ENCODE measurements at regions not wholly inside any gene's neighbourhood (a gene's known extent, or its start where the extent isn't known, plus 50 kb on each side); places are given as distances from the start of the nearest gene placed in this dataset.

DNA sequence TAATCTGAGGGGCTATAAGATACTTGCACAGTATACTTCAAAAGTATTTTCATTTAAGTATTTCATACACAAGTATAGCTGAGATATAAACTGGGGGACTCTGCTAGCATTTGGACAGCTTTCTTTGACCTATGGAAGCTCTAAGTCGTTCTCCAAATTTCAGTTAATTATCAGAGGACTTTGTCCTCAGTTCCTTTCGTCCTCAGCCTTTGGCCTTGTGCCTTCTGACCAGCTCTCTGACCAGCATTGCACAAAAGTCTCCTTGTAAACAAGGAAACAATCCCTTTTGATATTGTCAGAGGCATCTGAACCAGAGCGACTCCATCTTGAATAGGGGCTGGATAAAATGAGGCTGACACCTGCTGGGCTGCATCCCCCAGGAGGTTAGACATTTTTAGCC, 464.0 kb upstream of the FAM241A start:
- no peak for DNase-seq

DNA sequence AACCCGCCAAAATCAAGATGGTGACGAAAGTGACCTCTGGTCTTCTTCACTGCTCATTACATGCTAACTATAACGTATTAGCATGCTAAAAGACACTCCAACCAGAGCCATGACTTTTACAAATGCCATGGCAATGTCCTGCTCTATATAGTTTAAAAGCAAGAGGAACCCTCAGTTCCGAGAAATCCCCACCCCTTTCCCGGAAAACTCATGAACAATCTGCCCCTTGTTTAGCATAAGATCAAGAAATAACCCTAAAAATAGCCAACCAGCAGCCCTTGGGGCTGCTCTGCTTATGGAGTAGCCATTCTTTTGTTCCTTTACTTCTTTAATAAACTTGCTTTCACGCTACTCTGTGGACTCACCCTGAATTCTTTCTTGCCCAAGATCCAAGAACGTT, 463.5 kb upstream of the FAM241A start:
- DNase-seq = no peak

DNA sequence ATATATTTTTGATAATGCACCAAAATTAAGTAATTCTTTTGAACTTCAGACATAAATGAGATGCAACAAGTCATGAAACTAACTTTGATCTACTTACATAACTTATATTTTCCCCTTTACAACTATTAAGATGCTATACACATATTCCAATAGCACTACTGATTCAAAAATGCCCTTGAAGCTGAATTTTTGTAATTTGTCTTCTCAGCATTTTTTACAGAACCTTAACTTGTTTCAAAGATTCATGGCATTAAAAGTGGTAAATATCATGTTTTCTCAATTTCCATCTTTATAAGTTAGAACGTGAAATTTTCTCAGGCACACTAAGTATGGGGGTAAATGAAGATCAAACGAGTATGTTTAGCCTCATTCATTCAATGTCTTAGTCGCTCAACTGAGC, 460.0 kb upstream of the FAM241A start:
- no peak for DNase-seq

DNA sequence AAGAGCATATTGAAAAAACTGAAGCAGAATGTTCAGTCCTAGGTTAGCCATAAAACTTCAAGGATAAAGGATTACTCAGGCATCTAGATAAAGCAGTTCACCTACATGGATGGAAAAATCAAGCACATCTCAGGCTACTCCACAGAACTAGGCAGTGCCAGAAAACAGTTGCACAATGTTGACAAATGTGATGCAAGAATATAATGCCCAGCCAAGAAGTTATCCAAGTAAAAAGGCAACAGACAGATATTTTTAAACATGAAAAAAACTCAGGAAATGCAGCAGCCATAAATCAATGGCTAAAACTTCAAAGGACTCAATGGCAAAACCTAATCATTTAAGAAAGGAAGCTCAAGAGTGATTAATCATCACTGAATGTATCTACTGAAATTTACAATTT, 456.0 kb upstream of the FAM241A start:
- no peak for DNase-seq

DNA sequence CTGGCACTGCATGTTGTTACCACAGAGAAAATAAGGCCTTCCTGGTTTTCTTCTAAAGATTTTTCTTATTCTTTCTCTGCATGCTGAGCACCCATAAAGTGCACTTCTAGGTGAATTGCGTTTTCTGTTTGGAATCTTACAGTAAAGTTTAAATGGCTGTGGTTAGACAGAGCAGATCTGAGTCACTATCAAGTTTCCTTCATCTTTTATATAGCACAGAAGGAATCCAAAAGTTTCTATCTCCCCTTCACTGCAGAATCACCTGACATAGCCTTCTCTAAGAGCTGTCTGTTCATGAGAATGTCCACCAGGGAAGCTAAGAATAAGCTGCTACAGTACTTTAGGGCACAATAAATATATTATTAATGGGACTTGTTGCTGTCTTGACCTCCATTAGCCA, 455.5 kb upstream of the FAM241A start:
- no peak for DNase-seq

DNA sequence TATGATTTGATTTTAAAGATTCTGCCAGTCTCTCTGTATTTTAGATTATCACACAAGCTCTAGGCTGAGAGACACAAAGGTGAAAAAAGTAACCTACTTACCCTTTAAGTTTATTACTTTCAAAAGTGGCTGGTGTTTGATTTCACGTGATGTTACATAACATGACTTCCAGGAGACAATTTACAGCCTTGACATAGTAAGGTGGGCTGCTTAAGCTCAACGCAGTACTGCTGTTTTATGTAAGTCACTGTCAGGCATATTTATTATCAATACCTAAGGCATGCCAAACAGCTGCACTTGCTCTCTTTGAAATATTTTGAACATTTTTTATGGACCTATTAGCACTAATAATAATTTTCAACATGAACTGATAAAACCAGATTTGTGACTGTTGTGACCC, 451.5 kb upstream of the FAM241A start:
- DNase-seq = no peak

DNA sequence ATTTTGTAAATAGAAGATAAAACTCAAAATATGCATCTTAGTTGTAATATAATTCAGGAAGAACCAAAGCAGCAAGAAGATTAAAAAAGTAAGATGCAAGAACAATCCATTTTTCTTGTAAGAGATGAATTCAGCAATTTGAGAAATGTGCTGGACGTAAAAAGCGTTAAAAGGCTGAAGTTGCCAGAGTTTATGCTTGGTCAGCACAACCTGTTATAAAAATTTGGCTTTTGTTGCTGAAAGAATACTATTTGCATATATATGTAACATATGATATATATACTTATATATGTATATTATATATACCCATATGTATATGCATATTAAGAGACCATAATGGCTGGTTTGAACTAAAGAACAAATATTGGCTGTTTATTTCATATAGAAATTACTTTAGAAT, 449.6 kb upstream of the FAM241A start:
- no peak for DNase-seq

DNA sequence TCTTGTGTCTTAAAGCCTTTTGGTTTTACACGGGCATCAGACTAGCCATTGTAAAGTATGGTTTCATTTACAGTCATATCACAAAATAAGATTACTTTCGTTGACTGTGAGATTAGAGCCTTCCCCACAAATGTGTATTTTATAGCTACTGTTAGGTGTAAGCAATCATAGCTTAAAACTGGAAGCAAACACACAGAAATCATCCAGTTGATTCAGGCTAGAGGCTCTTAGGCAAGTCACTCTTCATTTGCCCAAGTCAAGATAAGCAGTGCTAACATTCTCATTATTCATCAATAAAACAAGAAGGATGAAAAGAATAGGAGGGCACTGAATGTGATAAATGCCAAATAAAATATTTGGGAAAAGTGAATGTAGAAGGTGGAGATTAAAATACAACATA, 448.7 kb upstream of the FAM241A start:
- no peak for DNase-seq

DNA sequence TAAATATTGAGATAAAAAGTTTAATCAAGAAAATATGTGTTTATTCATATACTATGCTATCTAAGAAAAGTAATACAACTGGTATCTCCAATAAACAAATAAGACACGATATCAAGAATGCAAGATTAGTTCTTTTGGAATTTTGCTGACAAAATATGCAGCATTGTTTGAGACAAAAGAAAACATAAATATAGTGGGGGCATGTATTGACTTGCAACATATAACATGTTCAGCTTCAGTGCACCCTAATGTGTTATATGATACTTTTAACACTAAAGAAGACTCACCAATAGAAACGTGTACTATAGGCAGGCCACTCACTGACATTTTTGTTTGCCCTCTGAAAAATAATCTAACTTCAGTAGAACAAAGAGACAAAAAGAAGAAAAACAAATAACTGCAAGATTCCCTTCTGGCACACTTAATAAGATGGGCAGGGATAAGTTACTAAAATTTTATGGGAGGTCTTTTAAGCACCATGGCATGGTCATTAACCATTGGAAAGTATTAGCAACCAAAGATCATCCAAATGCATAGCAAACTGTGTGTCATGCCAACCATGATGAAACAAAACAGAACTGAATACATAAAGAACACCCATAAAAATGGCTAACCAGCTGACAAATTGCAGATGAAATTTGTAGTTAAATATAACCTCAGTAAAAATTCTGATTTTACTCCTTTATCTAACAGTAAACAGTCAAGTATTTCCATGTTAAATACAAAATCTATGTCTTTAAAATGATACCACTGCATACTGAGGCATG, 447.9 kb upstream of the FAM241A start:
- no peak for DNase-seq

DNA sequence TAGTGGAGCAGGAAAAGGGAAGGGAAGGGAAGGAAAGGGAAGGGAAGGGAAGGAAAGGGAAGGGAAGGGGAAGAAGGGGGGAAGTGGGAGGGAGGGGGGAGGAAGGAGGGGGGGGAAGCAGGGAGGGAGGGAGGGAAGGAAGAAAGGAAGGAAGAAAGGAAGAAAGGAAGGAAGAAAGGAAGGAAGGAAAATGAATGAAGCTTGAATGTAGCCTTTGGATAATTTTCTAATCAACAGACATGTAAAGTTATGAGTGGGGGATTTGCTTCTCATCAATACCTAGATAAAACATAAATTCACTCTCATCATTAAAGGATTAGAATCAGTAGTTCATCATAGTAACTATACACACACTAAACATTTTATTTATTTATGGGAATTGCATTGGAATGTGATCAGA, 446.9 kb upstream of the FAM241A start:
- DNase-seq = no peak

DNA sequence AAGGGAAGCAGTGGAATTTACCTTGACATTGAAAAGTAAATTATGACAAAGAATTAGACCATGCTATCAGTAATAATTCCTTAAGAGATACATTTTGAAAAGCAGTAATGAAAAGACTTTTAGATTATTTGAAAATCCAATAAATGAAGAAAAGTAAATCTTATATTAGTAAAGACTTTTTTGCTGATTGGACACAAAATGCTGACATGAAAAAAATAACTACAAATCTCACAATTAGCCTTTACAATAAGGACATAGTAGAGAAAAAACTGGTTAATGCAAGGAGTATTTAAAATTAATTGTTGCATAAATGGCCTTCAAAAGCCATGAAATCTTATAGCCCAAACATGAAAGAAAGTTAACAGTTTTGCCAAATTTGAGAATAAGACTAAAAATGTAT, 446.1 kb upstream of the FAM241A start:
- no peak for DNase-seq

DNA sequence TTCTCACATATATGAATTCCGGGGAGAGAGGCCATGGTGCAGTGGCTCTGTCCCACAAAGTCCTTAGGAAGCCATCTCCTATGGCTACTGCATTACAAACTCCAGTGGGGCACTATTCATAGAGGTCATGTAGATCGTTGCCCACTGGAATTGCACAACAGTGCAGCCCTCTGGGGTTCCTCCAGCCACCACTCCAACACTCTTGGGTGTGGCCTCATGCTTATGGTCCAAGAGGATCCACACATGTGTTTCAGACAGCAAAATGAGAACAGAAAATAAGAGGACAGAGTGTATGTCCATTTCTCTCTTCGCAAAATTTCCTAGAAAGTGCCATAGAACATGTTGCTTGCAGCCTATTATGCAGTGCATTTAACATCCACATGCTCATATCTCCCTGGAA, 444.2 kb upstream of the FAM241A start:
- DNase-seq = no peak

DNA sequence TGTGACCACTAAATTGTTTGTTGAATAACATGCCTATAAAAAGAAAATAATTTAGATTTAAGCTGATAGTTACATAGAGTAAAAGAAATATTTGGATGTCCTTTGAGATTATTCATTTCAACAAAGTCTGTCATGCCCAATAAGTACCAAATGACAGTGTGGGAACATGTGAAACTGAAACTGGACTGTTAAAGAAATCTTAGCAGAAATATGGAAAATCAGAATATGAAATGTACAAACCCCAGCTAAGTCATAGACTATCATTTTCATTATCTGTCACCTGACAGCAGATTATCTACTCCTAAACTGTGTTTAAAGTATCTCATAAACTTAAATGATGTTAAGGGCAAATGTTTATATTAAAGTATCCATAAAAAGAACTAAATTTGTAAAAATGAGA, 437.8 kb upstream of the FAM241A start:
- no peak for DNase-seq

DNA sequence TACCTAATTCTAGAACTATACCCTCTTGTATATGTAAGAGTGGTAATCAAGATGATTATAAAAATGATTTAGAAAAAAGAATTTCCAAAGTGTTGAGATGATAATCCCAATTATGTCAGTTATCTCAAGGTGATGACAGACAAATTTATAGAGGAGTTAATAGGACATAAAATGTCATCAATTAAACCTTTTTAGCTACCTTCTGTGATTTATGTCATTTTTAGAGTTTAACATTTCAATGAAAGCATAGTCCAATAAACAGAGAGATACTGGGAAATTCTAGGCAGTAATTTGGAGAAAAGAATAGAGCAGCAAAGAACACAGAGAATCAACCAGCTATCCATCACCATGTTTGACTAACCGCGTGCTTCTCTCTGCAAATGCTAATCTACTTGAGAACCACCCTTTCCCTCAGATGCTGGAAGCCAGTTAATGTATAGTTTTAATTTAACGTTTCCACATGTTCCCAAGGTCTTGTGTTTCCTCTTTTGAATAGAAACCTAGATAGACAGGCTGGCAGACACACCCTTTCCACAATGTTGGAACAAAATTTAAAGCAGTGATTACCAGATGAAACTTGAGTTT, 433.1 kb upstream of the FAM241A start:
- DNase-seq = no peak

DNA sequence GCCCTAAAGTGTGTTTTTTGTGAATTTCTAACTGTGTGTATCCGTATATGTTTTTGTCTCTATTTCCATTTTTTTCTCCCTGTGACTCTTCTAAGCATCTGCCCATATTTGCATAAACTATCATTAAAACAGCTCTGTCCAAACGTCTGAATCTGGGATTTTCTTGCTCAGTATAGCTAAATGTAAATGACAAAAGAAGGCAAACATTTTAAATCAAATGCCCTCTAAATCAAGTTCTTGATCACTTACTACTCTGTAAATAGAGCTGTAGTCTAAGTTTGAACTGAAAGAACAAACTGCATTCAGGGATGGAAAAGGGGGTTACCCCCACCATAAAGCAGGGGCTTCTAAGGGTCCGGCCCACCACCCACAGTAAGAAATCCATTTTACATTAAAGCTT, 432.0 kb upstream of the FAM241A start:
- DNase-seq = no peak

DNA sequence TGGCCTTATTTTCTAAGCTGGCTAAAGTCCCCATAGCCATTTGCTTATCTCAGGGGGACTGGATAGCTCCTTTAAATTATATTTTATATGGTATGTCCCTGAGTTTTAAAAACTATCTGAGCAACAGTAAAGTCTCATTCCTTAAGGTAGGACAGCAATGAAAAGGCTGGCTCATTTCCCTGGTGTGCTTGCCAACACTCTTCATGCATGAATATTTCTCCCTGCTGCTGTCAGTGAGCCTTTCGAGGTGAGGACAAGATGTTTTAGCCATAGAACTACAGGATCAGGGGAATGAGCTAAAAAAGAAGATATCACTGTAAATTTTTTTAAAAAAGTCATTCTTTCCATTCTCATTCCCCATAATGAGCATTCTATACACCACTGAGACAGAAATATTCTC, 427.3 kb upstream of the FAM241A start:
- DNase-seq = no peak

DNA sequence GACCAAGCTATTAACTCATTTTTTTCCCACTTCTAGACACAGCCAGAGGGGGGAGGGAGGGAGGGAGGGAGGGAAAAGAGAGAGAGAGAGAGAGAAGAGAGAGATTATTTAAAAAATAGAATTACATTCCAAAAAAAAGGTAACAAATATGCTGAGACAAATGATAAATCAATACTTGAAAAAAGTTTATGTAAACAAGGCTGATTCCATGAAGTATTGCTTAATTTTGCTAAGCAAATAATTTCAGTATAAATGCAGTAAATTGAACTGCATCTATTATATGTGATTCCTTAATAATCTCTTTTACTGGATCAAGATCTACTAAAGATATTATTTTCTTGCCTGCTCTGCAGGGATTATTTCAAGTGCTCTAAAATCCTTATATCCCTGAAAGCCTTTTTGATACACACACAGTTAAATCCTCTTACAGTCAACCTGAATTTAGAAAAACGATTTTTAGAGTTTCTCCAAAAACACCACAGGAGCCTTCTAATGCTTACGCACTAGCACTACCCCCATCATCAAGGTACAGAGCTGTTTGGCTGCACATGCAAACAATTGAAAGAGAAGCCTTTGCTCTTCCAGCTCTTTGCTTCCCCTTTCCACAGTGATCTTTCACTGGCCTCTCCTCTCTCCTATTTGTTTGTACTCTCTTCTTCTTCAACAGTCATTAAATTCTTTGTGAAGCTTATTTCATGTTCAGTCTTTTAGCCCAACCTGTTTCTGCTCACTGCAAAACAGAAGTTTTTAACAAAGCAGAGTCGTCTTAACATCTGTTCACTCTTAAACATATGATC, 426.3 kb upstream of the FAM241A start:
- no peak for DNase-seq

DNA sequence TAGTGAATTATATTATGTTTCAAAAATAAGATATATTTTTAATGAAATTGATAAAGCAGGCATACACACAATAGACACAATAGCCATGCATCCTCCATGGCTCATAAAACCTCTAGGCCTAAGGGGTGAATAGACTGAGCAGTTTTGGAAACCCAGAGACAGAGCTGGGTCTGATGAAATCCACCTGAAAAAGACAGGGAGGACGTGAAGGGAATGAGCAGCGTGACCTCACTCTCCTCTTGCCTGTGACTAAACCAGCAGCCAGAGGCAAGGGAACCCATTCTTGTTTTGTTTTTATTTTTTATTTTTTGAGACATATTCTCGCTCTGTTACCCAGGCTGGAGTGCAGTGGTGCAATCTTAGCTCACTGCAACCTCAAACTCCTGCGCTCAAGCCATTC, 424.4 kb upstream of the FAM241A start:
- DNase-seq = no peak

DNA sequence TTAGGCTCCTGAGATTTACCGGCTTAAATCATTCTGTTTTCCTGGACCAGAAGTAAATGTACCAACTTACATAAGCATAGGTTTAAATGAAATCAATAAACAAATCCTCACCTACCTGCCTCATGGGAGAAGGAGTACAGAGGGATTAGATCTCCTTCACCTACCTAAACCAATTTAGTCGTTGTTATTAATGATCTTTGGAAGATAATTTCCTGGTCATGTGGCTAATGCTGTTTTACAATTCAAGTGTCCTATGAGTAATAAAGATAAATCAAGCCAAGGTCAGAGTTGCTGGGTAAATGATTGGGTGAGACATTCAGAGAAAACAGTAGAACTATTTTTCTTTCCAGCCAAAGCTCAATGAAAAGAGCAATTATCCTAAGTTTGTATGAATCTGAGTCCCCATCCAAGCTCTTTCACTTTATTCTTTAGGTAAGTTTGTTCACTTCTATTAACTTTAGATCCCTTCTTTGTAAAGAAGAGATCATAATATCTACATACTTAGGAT, 423.0 kb upstream of the FAM241A start:
- no peak for DNase-seq

DNA sequence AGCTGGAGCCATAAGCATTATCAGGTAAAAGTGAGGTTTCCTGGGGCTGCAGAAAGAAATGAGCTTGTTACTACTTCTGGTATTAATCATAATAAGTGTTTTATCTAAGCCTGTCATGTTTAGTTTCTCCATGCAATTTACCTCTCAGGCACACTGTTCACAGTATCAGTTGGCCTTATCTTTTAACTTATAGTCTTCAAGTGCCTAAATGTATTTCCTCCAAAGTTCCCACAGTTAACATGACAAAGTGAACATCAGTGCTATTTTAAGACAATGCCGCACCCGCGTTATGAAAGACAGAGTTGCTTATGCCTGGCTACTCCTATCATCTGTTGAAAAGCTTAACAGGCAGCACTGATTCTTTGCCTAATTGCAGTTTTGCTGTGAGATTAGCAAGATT, 408.7 kb upstream of the FAM241A start:
- no peak for DNase-seq

DNA sequence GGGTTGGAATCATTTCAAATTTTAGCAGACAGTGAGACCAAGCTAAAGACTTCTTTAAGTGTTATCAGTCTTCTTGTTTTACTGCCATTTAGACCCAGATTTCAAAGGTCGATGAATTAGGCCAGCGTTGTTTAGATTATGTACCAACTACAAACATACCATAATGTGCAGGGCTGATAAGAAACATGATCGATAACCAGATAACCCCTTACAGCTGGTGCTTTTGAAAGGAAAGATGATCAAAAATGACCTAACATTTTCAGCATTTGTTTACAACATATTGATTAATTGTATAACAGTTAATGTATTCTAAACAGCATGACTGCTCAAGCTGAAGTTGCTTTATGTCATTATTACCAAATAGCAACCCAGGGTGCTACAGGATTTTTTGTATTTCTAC, 400.4 kb upstream of the FAM241A start:
- no peak for DNase-seq

DNA sequence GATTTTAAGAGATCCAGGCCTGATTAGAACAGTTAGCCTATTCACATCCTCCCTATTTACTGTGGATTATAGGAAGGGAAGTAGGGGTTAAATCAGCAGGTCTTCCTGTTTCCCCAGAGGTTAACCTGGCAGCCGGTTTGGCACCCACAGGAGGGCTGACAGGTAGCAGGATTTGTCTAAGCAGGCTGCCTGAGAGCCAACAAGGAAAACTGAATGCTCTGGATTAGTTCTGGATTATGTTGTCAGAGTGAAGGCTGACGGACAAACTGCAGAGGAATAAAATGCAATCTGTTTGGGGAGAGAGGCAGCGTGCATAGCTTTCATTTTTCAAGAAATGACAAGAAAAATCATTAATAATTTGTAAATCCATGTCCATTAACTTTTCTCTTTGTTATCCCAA, 397.1 kb upstream of the FAM241A start:
- no peak for DNase-seq

DNA sequence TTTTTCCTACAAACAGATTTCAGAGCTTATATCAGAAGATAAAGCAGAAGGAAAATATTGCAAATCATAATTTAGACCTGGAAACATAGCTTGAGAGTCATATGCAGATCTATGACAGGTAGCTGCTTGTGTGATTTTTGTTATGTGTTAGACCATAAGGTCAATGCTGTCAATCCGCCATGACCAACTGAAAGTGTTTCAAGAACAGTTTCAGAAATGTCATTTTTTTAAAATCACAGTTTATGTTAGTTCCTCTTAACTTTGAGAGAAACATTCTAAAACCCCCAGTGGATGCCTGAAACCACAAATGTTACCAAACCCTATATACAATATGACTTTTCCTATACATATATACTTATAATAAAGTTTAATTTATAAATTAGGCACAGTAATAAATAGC, 391.3 kb upstream of the FAM241A start:
- no peak for DNase-seq

DNA sequence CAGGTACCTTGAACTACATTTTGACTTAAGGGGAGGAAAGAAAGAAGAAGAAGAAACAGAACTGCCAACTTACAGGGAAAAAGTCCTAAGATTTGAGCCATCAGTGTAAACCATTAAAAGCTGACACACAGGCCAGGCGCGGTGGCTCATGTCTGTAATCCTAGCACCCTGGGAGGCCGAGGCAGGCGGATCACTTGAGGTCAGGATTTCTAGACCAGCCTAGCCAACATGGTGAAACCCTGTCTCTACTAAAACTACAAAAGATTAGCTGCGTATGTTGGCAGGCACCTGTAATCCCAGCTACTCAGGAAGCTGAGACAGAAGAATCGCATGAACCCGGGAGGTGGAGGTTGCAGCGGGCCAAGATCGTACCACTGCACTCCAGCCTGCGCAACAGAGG, 389.7 kb upstream of the FAM241A start:
- DNase-seq = no peak

Measured in hippocampal formation (tissue), 2 donors.